Endothelial cell of umbilical vein (primary cell): ENCODE measurements at regions not wholly inside any gene's neighbourhood (a gene's known extent, or its start where the extent isn't known, plus 50 kb on each side); places are given as distances from the start of the nearest gene placed in this dataset.

Experiments used
- BruUV-seq: library from RNA; stranded (reverse); fragments of 400-500 nt; replicated peaks from 2 replicates; lab custom pipeline; 2021; lab: Mats Ljungman, UMichigan
- CTCF ChIA-PET: fragments of 300-600, 350-600 bp; sonication (Branson Sonifier 250); formaldehyde crosslinking; loops from one replicate; lab custom pipeline; 2021; ENCODE audit warnings: antibody characterized with exemption, inconsistent platforms; lab: Charles Lee
- POLR2A ChIA-PET: fragments of 300-600, 350-600 bp; sonication (Branson Sonifier 250); formaldehyde crosslinking; loops from one replicate; lab custom pipeline; 2021; ENCODE audit warnings: antibody characterized with exemption, inconsistent platforms; lab: Charles Lee
- DNase-seq: peaks from one replicate; pipeline ENCODE4 v3.0.0-alpha.2; 2011; ENCODE audit warnings: low read depth, low spot score
- FAIRE-seq: peaks from 2 replicates; lab custom pipeline; 2011; peaks lifted over from hg19 to GRCh38; lab: Jason Lieb, UNC
- H2AFZ ChIP-seq: 2 replicates; pipeline ENCODE4 v1.6.0; 2012; ENCODE audit warnings: low read depth, low read length, control low read depth, inconsistent platforms
- H3K27ac ChIP-seq: 2 replicates; pipeline ENCODE4 v1.5.1; 2011; ENCODE audit warnings: low read depth, mild to moderate bottlenecking, control low read depth, low read length, moderate library complexity; ENCODE audit not compliant: insufficient read depth
- H3K27me3 ChIP-seq, 2 experiments: 2 replicates each; pipeline versions ENCODE4 v1.6.0 to v1.6.1; 2011; ENCODE audit warnings: low read length in 2 of 2, mixed read lengths in 1 of 2; ENCODE audit not compliant: control insufficient read depth in 2 of 2, insufficient read depth in 2 of 2
- H3K36me3 ChIP-seq, 2 experiments: 2 replicates in 1 of 2; 3 replicates in 1 of 2; pipeline ENCODE4 v1.5.1; 2011; ENCODE audit warnings: low read length in 2 of 2, mild to moderate bottlenecking in 1 of 2, moderate library complexity in 1 of 2; ENCODE audit not compliant: control insufficient read depth in 2 of 2, insufficient read depth in 2 of 2; ENCODE audit errors: extremely low read depth in 1 of 2
- H3K4me1 ChIP-seq: 3 replicates; pipeline ENCODE4 v1.5.1; 2011; ENCODE audit warnings: mild to moderate bottlenecking, low read length; ENCODE audit not compliant: control insufficient read depth, insufficient read depth; ENCODE audit errors: extremely low read depth
- H3K4me2 ChIP-seq: 2 replicates; pipeline ENCODE4 v1.6.1; 2011; ENCODE audit warnings: low read length, control low read depth, mixed read lengths; ENCODE audit not compliant: insufficient read depth
- H3K4me3 ChIP-seq, 3 experiments: fragments of 200-600 bp in 1 of 3; sonication (generic), shearing (Covaris generic) in 1 of 3; replicated peaks in 1 of 3; 2 replicates each; pipeline ENCODE4 v1.5.1; 2011 to 2016; ENCODE audit warnings: control low read depth in 3 of 3, low read length in 3 of 3, mild to moderate bottlenecking in 2 of 3, inconsistent platforms in 1 of 3, low read depth in 1 of 3, moderate library complexity in 1 of 3; ENCODE audit not compliant: insufficient read depth in 1 of 3
- H3K79me2 ChIP-seq: 2 replicates; pipeline ENCODE4 v1.6.0; 2012; ENCODE audit warnings: low read length, inconsistent platforms; ENCODE audit not compliant: control insufficient read depth, insufficient read depth
- H3K9ac ChIP-seq: replicated peaks from 2 replicates; pipeline ENCODE3; 2011; ENCODE audit warnings: low read length, control low read depth; ENCODE audit not compliant: insufficient read depth; ENCODE audit errors: extremely low read depth
- H3K9me1 ChIP-seq: replicated peaks from 3 replicates; pipeline ENCODE4 v1.6.0; 2011; ENCODE audit warnings: mild to moderate bottlenecking, low read length; ENCODE audit not compliant: control insufficient read depth, insufficient read depth; ENCODE audit errors: extremely low read depth
- H3K9me3 ChIP-seq: replicated peaks from 2 replicates; pipeline ENCODE4 v1.5.1; 2012; ENCODE audit warnings: low read length, inconsistent platforms; ENCODE audit not compliant: control insufficient read depth, insufficient read depth
- H4K20me1 ChIP-seq: replicated peaks from 2 replicates; pipeline ENCODE3; 2011; ENCODE audit warnings: mild to moderate bottlenecking, low read length; ENCODE audit not compliant: control insufficient read depth, insufficient read depth; ENCODE audit errors: extremely low read depth
- CTCF ChIP-seq, 2 donors: IDR thresholded peaks; 1 replicate in 1 of 2; 2 replicates in 1 of 2; pipeline ENCODE4 v1.5.1; 2011; ENCODE audit warnings: low read length in 2 of 2, mild to moderate bottlenecking in 2 of 2, moderate library complexity in 2 of 2, control low read depth in 1 of 2, inconsistent platforms in 1 of 2, low read depth in 1 of 2; ENCODE audit not compliant: insufficient read depth in 1 of 2; ENCODE audit errors: extremely low read depth in 1 of 2
- EZH2 ChIP-seq: IDR thresholded peaks from 2 replicates; pipeline ENCODE4 v1.6.1; 2012; ENCODE audit warnings: borderline replicate concordance, low read depth, mild to moderate bottlenecking, moderate library complexity, low read length, inconsistent platforms; ENCODE audit not compliant: severe bottlenecking
- FOS ChIP-seq: IDR thresholded peaks from 2 replicates; pipeline ENCODE4 v1.6.1; 2011; ENCODE audit warnings: mild to moderate bottlenecking, low read length, moderate library complexity, borderline replicate concordance; ENCODE audit not compliant: insufficient read depth
- GATA2 ChIP-seq: IDR thresholded peaks from 2 replicates; pipeline ENCODE4 v1.7.0; 2011; ENCODE audit warnings: low read depth, mild to moderate bottlenecking, moderate library complexity, mixed read lengths, low read length; ENCODE audit not compliant: insufficient read length, insufficient read depth
- JUN ChIP-seq: IDR thresholded peaks from 2 replicates; pipeline ENCODE4 v1.6.1; 2011; ENCODE audit warnings: borderline replicate concordance, low read depth; ENCODE audit not compliant: insufficient read length, insufficient read depth
- MYC ChIP-seq: IDR thresholded peaks from one replicate; pipeline ENCODE4 v1.6.1; 2011; ENCODE audit warnings: mild to moderate bottlenecking, low read depth, low read length
- POLR2A ChIP-seq: IDR thresholded peaks from 2 replicates; pipeline ENCODE4 v1.6.1; 2012; ENCODE audit warnings: low read depth, mild to moderate bottlenecking, control low read depth, low read length
- POLR2AphosphoS5 ChIP-seq: IDR thresholded peaks from 2 replicates; pipeline ENCODE4 v1.6.1; 2012; ENCODE audit warnings: low read depth, mild to moderate bottlenecking, control low read depth, low read length, moderate library complexity; ENCODE audit not compliant: insufficient read depth
- dilution Hi-C: fragments of 300-500 bp; cut with MboI; formaldehyde crosslinking; loops from one replicate; pipeline ENCODE4 v1.15.0; 2019; ENCODE audit warnings: low sequenced_read_pairs; ENCODE audit not compliant: extremely low pct_ligation_motif_present
- intact Hi-C: fragments of 100-400 bp; cut with micrococcal nuclease; formaldehyde crosslinking; loops from one replicate; pipeline ENCODE4 v1.10.0; 2022
- TF ChIP-seq, protein P1 (sequence below): IDR thresholded peaks from 2 replicates; pipeline ENCODE4 v1.6.1; 2011; ENCODE audit not compliant: insufficient read depth, insufficient read length

DNA sequence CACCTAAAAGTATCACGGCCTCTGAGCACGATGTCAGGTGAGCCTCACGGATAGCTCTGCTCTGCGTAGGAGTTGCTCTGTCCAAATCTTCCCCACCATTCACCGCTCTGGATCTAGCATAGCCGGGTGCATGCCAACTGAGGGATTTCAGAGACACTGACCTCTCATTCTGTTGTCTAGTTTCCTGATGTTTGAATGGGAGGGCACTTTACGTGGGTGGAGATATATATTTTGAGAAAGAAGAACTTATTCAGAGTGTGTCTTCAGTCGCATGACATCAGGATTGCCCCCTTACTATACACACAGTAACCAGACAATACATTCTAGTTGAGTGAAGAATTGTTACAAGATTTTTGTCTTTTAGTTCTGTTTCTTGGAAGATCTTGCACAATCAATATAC is 96.5 kb upstream of the CITED2 start:
- dilution Hi-C loops, result no loop called here
- intact Hi-C loops, result no loop called here

More for the DNA sequence above, 96.5 kb upstream of the CITED2 start:
- Histone ChIP-seq H3K9me1 (no peaks in the 10 kb centered on the region), H3K36me3 (no peaks in the 10 kb centered on the region), H3K27me3 (no peaks in the 10 kb centered on the region), H3K4me2 (no peak overlapping the region), H2AFZ (no peak overlapping the region), H3K4me3 (no peak overlapping the region), H3K27ac (no peak overlapping the region), H4K20me1 (no peaks in the 10 kb centered on the region), H3K9ac (no peak overlapping the region), H3K4me1 (no peaks in the 10 kb centered on the region), H3K9me3 (no peaks in the 10 kb centered on the region), H3K79me2 (no peaks in the 10 kb centered on the region)
- TF ChIP-seq FOS (no peak), POLR2A (no peak), JUN (no peak), POLR2AphosphoS5 (no peak), MYC (no peak), CTCF (IDR thresholded peaks at IDR 0.05; ENCODE audit: extremely low read depth in 1 of 2, insufficient read depth in 1 of 2, low read depth in 1 of 2, low read length in 2 of 2) (no peak), GATA2 (no peak), EZH2 (no peak)
- TF ChIP-seq, protein P1, sequence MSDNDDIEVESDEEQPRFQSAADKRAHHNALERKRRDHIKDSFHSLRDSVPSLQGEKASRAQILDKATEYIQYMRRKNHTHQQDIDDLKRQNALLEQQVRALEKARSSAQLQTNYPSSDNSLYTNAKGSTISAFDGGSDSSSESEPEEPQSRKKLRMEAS, result no peak
- BruUV-seq, result no TSS peak
- CTCF ChIA-PET, result no interaction called here
- POLR2A ChIA-PET, result no interaction called here
- FAIRE-seq (no peak), DNase-seq (no peak)
